ENCODE measurements at regions not wholly inside any gene's neighbourhood (a gene's known extent, or its start where the extent isn't known, plus 50 kb on each side); places are given as distances from the start of the nearest gene placed in this dataset.

DNA sequence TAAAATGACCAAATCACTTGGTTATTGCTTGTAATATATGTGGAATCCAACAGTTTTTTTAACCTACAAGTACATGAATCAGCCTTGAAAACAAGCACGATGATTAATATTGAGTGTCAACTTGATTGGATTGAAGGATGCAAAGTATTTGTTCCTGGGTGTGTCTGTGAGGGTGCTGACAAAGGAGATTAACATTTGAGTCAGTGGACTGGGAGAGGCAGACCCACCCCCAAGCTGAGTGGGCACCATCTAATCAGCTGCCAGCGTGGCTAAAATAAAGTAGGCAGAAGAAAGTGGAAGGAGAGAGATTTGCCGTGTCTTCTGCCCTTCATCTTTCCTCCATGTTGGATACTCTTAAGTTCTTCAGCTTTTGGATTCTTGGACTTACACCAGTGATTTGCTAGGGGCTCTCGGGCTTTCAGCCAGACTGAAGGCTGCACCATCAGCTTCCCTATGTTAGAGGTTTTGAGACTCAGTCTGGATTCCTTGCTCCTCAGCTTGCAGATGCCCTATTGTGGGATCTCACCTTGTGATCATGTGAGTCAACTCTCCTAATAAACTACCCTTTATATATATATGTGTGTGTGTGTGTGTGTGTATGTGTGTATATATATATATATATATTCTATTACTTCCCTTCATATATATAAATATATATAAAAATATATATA lies 118.4 kb upstream of the WDR11 start:
- DNase-seq (ENCODE audit: low read depth), result no peak
- ChIA-PET POLR2A (no interaction called here), CTCF (interaction anchor here (1.4 to 1.5 kb wide), 2 partner anchors 9 to 511 kb away, joined by 3 read pairs; no protein-coding TSS in a partner anchor)
- Histone ChIP-seq H3K27me3 (ENCODE audit: control insufficient read depth, insufficient read depth, low read length) (no peaks in the 10 kb centered on the region), H3K4me3 (ENCODE audit: low read depth, low read length) (no peak overlapping the region), H3K36me3 (ENCODE audit: control insufficient read depth, insufficient read depth, low read length) (no peaks in the 10 kb centered on the region)
- TF ChIP-seq, protein P1, sequence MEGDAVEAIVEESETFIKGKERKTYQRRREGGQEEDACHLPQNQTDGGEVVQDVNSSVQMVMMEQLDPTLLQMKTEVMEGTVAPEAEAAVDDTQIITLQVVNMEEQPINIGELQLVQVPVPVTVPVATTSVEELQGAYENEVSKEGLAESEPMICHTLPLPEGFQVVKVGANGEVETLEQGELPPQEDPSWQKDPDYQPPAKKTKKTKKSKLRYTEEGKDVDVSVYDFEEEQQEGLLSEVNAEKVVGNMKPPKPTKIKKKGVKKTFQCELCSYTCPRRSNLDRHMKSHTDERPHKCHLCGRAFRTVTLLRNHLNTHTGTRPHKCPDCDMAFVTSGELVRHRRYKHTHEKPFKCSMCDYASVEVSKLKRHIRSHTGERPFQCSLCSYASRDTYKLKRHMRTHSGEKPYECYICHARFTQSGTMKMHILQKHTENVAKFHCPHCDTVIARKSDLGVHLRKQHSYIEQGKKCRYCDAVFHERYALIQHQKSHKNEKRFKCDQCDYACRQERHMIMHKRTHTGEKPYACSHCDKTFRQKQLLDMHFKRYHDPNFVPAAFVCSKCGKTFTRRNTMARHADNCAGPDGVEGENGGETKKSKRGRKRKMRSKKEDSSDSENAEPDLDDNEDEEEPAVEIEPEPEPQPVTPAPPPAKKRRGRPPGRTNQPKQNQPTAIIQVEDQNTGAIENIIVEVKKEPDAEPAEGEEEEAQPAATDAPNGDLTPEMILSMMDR (IDR thresholded peaks at IDR 0.05; ENCODE audit: insufficient read depth, low read depth, low read length), result no peak

DNA sequence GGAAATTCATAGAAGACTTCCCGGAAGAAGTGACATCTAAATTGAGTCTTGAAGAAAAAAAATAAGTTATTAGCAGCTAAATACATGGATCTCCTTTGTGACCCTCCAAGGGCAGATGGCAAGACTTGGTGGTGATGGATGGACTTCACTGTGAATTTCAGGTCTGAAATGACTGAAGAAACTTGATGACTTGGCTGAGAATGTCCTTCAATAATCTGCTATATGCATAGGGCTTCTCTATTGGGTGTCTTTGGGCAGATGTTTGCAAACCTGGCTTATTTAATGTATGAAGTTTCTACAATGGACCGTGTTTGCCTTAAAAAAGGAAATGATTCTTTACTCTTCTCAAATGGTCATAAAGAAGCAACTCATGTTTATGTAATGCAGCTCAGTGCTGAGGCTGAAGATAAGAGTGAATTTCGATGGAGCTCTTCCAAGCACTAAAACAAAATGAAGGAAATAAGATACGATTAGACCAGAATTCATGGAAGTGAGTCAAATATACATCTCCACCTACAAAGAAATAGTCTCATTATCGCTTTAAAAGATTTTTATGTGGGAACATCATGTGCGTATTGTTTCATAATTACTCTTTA lies 116.6 kb upstream of the WDR11 start:
- Histone ChIP-seq H3K27me3 (ENCODE audit: control insufficient read depth, insufficient read depth, low read length) (no peaks in the 10 kb centered on the region), H3K36me3 (ENCODE audit: control insufficient read depth, insufficient read depth, low read length) (no peaks in the 10 kb centered on the region), H3K4me3 (ENCODE audit: low read depth, low read length) (no peak overlapping the region)
- ChIA-PET POLR2A (no interaction called here), CTCF (interaction anchor here (0.9 to 3.1 kb wide), 7 partner anchors 10 to 513 kb away, joined by 3 to 17 read pairs (median 4); no protein-coding TSS in a partner anchor)
- DNase-seq (ENCODE audit: low read depth), result no peak
- TF ChIP-seq, protein P1 (IDR thresholded peaks at IDR 0.05; ENCODE audit: insufficient read depth, low read depth, low read length), result no peak

DNA sequence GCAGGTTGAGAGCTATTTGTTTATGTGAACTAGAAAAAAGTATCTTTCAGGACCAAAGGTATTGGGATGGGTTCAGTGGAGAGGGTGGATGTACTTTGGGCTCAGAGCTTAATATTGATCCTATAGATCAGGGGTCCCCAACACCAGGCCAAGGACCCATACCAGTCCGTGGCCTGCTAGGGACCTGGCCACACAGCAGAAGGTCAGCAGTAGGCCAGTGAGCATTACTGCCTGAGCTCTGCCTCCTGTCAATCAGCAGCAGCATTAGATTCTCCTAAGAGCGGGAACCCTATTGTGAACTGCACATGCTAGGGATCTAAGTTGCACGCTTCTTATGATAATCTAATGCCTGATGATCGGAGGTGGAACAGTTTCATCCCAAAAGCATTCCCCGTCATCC lies 115.8 kb upstream of the WDR11 start:
- no peaks in the 10 kb centered on the region for H3K27me3 ChIP-seq (ENCODE audit: control insufficient read depth, insufficient read depth, low read length)
- H3K4me3 ChIP-seq (ENCODE audit: low read depth, low read length), result no peak overlapping the region
- ChIA-PET POLR2A (no interaction called here), CTCF (interaction anchor here (0.9 to 3.1 kb wide), 7 partner anchors 9 to 514 kb away, joined by 3 to 17 read pairs (median 4); no protein-coding TSS in a partner anchor)
- H3K36me3 ChIP-seq (ENCODE audit: control insufficient read depth, insufficient read depth, low read length), result no peaks in the 10 kb centered on the region
- TF ChIP-seq, protein P1 (IDR thresholded peaks at IDR 0.05; ENCODE audit: insufficient read depth, low read depth, low read length), result no peak
- no peak for DNase-seq (ENCODE audit: low read depth)

DNA sequence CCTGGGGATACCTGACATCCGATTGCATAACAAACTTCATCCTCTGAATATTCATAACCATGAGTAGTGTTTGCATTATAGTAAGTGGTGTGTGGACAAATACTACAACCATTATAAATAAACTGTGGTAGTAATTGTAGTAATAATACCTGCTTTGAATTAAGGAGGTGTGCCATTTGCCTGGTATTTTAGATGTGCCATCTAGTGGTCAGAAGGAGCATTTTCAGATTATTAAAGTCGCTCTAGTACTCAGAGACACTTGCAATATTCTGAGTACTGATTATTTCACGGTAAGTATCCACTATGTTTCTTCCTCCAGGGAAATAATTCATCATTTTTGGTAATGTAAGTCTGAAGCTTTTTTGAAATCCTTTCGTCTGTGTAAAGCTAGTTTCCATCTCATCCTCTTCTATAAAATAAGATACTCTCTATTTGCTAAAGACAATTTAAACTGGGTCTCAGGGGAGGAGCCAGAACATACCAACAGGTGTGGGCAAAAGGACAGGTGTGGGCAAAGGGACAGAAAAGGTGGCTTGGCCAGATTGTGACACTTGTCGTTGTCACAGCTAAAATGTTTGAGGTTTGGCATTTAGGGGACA lies 115.3 kb upstream of the WDR11 start:
- no peak for DNase-seq (ENCODE audit: low read depth)
- POLR2A ChIA-PET, result no interaction called here

More for the DNA sequence above, 115.3 kb upstream of the WDR11 start:
- Histone ChIP-seq H3K36me3 (ENCODE audit: control insufficient read depth, insufficient read depth, low read length) (no peaks in the 10 kb centered on the region), H3K4me3 (ENCODE audit: low read depth, low read length) (no peak overlapping the region), H3K27me3 (ENCODE audit: control insufficient read depth, insufficient read depth, low read length) (no peaks in the 10 kb centered on the region)
- CTCF ChIA-PET, result interaction anchor here (0.8 to 3.1 kb wide), 6 partner anchors 16 to 515 kb away, joined by 3 to 17 read pairs (median 3); no protein-coding TSS in a partner anchor
- TF ChIP-seq, protein P1 (IDR thresholded peaks at IDR 0.05; ENCODE audit: insufficient read depth, low read depth, low read length), result peak; percentile 63
